ENCODE measurements at regions not wholly inside any gene's neighbourhood (a gene's known extent, or its start where the extent isn't known, plus 50 kb on each side); places are given as distances from the start of the nearest gene placed in this dataset.

DNA sequence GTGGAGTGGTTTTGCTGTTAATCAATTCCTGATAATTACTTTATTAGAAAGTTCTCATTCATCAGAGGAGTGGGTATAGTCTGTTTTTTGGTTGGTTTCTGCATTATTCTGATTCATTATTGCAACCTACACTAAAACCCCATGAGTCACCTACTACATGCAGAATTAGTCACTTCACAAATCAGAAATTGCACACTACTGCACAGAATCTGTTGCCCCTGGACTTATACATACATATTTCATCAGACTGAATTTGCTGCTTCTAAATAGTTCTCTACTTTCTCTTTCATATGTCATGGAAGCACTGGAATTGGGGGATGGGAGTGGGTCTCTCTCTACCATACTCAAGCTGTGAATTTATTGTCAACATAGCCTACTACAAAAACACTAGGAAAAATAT, 585.1 kb downstream of the DNAH5 start:
- no peaks in the 10 kb centered on the region for H3K27me3 ChIP-seq (ENCODE audit: insufficient read depth, low read length, poor library complexity)
- no peak overlapping the region for H3K4me3 ChIP-seq (ENCODE audit: low read depth in 1 of 2, low read length in 2 of 2)
- H3K36me3 ChIP-seq (ENCODE audit: insufficient read depth, low read length), result no peaks in the 10 kb centered on the region
- no peak overlapping the region for H2AFZ ChIP-seq (ENCODE audit: low read depth, low read length)
- peaks cover 2% of the 10 kb centered on the region for H3K9me3 ChIP-seq (ENCODE audit: insufficient read depth, low read length, severe bottlenecking)
- no peak for DNase-seq
- H3K4me1 ChIP-seq (ENCODE audit: insufficient read depth, low read length), result no peaks in the 10 kb centered on the region
- H3K4me2 ChIP-seq (ENCODE audit: insufficient read depth, low read length), result no peak overlapping the region
- TF ChIP-seq EZH2 (IDR thresholded peaks at IDR 0.05; ENCODE audit: borderline replicate concordance, low read depth, low read length, severe bottlenecking), result no peak
- no peak for TF ChIP-seq CTCF (IDR thresholded peaks at IDR 0.05; ENCODE audit: borderline replicate concordance, extremely low read depth, low read length, poor library complexity, severe bottlenecking)
- H3K79me2 ChIP-seq (ENCODE audit: insufficient read depth, low read length), result no peaks in the 10 kb centered on the region
- H3K27ac ChIP-seq (ENCODE audit: low read length), result no peak overlapping the region
- ATAC-seq (ENCODE audit: insufficient read depth, low read depth), result no peak
- H3K9ac ChIP-seq (ENCODE audit: low read depth, low read length), result no peak overlapping the region
- no peaks in the 10 kb centered on the region for H4K20me1 ChIP-seq (ENCODE audit: insufficient read depth, low read length)

GRCh38 chr5:13358342-13358741, 586.1 kb downstream of the DNAH5 start:
- Histone ChIP-seq H3K4me3 (ENCODE audit: low read depth in 1 of 2, low read length in 2 of 2) (no peak overlapping the region), H3K4me2 (ENCODE audit: insufficient read depth, low read length) (no peak overlapping the region), H2AFZ (ENCODE audit: low read depth, low read length) (no peak overlapping the region)

GRCh38 chr5:13357929-13358328, 586.6 kb downstream of the DNAH5 start:
- Histone ChIP-seq H3K27ac (ENCODE audit: low read length) (no peak overlapping the region), H3K4me2 (ENCODE audit: insufficient read depth, low read length) (no peak overlapping the region), H2AFZ (ENCODE audit: low read depth, low read length) (no peak overlapping the region), H3K9me3 (ENCODE audit: insufficient read depth, low read length, severe bottlenecking) (no peaks in the 10 kb centered on the region), H3K36me3 (ENCODE audit: insufficient read depth, low read length) (no peaks in the 10 kb centered on the region), H3K4me1 (ENCODE audit: insufficient read depth, low read length) (no peaks in the 10 kb centered on the region), H3K4me3 (ENCODE audit: low read depth in 1 of 2, low read length in 2 of 2) (no peak overlapping the region), H3K9ac (ENCODE audit: low read depth, low read length) (no peak overlapping the region), H3K79me2 (ENCODE audit: insufficient read depth, low read length) (no peaks in the 10 kb centered on the region), H4K20me1 (ENCODE audit: insufficient read depth, low read length) (no peaks in the 10 kb centered on the region), H3K27me3 (ENCODE audit: insufficient read depth, low read length, poor library complexity) (no peaks in the 10 kb centered on the region)
- no peak for ATAC-seq (ENCODE audit: insufficient read depth, low read depth)
- DNase-seq, result no peak
- TF ChIP-seq EZH2 (IDR thresholded peaks at IDR 0.05; ENCODE audit: borderline replicate concordance, low read depth, low read length, severe bottlenecking) (no peak), CTCF (IDR thresholded peaks at IDR 0.05; ENCODE audit: borderline replicate concordance, extremely low read depth, low read length, poor library complexity, severe bottlenecking) (no peak)

More at GRCh38 chr5:13358342-13358741, 586.1 kb downstream of the DNAH5 start:
- Histone ChIP-seq H3K27ac (ENCODE audit: low read length) (no peak overlapping the region), H3K9me3 (ENCODE audit: insufficient read depth, low read length, severe bottlenecking) (no peaks in the 10 kb centered on the region), H3K27me3 (ENCODE audit: insufficient read depth, low read length, poor library complexity) (no peaks in the 10 kb centered on the region), H4K20me1 (ENCODE audit: insufficient read depth, low read length) (no peaks in the 10 kb centered on the region), H3K4me1 (ENCODE audit: insufficient read depth, low read length) (no peaks in the 10 kb centered on the region), H3K79me2 (ENCODE audit: insufficient read depth, low read length) (no peaks in the 10 kb centered on the region), H3K36me3 (ENCODE audit: insufficient read depth, low read length) (no peaks in the 10 kb centered on the region), H3K9ac (ENCODE audit: low read depth, low read length) (no peak overlapping the region)
- DNase-seq (no peak), ATAC-seq (ENCODE audit: insufficient read depth, low read depth) (no peak)
- TF ChIP-seq EZH2 (IDR thresholded peaks at IDR 0.05; ENCODE audit: borderline replicate concordance, low read depth, low read length, severe bottlenecking), result no peak
- no peak for TF ChIP-seq CTCF (IDR thresholded peaks at IDR 0.05; ENCODE audit: borderline replicate concordance, extremely low read depth, low read length, poor library complexity, severe bottlenecking)

- H2AFZ ChIP-seq (ENCODE audit: low read depth, low read length), result no peak overlapping the region
These were observed 588.3 kb downstream of the DNAH5 start for GRCh38 chr5:13356226-13356625.

More at GRCh38 chr5:13356226-13356625, 588.3 kb downstream of the DNAH5 start:
- no peak overlapping the region for H3K9ac ChIP-seq (ENCODE audit: low read depth, low read length)
- H3K9me3 ChIP-seq (ENCODE audit: insufficient read depth, low read length, severe bottlenecking), result no peaks in the 10 kb centered on the region
- no peaks in the 10 kb centered on the region for H3K36me3 ChIP-seq (ENCODE audit: insufficient read depth, low read length)
- no peaks in the 10 kb centered on the region for H4K20me1 ChIP-seq (ENCODE audit: insufficient read depth, low read length)
- no peak overlapping the region for H3K27ac ChIP-seq (ENCODE audit: low read length)
- H3K4me3 ChIP-seq (ENCODE audit: low read depth in 1 of 2, low read length in 2 of 2), result no peak overlapping the region
- TF ChIP-seq CTCF (IDR thresholded peaks at IDR 0.05; ENCODE audit: borderline replicate concordance, extremely low read depth, low read length, poor library complexity, severe bottlenecking) (no peak), EZH2 (IDR thresholded peaks at IDR 0.05; ENCODE audit: borderline replicate concordance, low read depth, low read length, severe bottlenecking) (no peak)
- no peaks in the 10 kb centered on the region for H3K79me2 ChIP-seq (ENCODE audit: insufficient read depth, low read length)
- H3K4me2 ChIP-seq (ENCODE audit: insufficient read depth, low read length), result no peak overlapping the region
- no peaks in the 10 kb centered on the region for H3K27me3 ChIP-seq (ENCODE audit: insufficient read depth, low read length, poor library complexity)
- ATAC-seq (ENCODE audit: insufficient read depth, low read depth) (no peak), DNase-seq (no peak)
- no peaks in the 10 kb centered on the region for H3K4me1 ChIP-seq (ENCODE audit: insufficient read depth, low read length)
